ENCODE measurements at regions not wholly inside any gene's neighbourhood (a gene's known extent, or its start where the extent isn't known, plus 50 kb on each side); places are given as distances from the start of the nearest gene placed in this dataset.
A peak's percentile ranks its signal among the peaks of the same experiment; 100 is the strongest.

- TF ChIP-seq, protein P1, sequence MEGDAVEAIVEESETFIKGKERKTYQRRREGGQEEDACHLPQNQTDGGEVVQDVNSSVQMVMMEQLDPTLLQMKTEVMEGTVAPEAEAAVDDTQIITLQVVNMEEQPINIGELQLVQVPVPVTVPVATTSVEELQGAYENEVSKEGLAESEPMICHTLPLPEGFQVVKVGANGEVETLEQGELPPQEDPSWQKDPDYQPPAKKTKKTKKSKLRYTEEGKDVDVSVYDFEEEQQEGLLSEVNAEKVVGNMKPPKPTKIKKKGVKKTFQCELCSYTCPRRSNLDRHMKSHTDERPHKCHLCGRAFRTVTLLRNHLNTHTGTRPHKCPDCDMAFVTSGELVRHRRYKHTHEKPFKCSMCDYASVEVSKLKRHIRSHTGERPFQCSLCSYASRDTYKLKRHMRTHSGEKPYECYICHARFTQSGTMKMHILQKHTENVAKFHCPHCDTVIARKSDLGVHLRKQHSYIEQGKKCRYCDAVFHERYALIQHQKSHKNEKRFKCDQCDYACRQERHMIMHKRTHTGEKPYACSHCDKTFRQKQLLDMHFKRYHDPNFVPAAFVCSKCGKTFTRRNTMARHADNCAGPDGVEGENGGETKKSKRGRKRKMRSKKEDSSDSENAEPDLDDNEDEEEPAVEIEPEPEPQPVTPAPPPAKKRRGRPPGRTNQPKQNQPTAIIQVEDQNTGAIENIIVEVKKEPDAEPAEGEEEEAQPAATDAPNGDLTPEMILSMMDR (IDR thresholded peaks at IDR 0.05), result no peak
- H3K27ac ChIP-seq (ENCODE audit: low read depth in 1 of 2, low read length in 2 of 2), result no peak overlapping the region
- H3K4me1 Mint-ChIP-seq, result peaks cover 5% of the 10 kb centered on the region
- no peak overlapping the region for H2AFZ ChIP-seq (ENCODE audit: insufficient read depth, low read depth, low read length, poor library complexity, severe bottlenecking)
- intact Hi-C loops (cut with micrococcal nuclease), result no loop called here
- H4K20me1 ChIP-seq (ENCODE audit: insufficient read depth, low read length), result no peaks in the 10 kb centered on the region
- H3K9me3 ChIP-seq (replicated peaks in 1 of 2; ENCODE audit: control insufficient read depth in 1 of 2, insufficient read depth in 1 of 2, low read length in 2 of 2), result no peaks in the 10 kb centered on the region
- H3K36me3 Mint-ChIP-seq, result no peaks in the 10 kb centered on the region
- H3K9ac ChIP-seq (ENCODE audit: insufficient read depth, low read length, poor library complexity, severe bottlenecking), result no peak overlapping the region
- no peak for DNase-seq
- no peaks in the 10 kb centered on the region for H3K27me3 ChIP-seq (ENCODE audit: control insufficient read depth in 2 of 2, insufficient read depth in 2 of 2, low read length in 2 of 2)
- peaks cover 5% of the 10 kb centered on the region in 2 donors for H3K4me1 ChIP-seq (ENCODE audit: control insufficient read depth in 1 of 2, insufficient read depth in 2 of 2, low read length in 2 of 2)
- peak overlapping the region in 1 of 7 donors; percentile 1 for H3K27ac Mint-ChIP-seq
- H3K9me3 Mint-ChIP-seq, result peaks cover 0 to 3% (median 0%) of the 10 kb centered on the region in 7 donors
- H3K4me2 ChIP-seq (replicated peaks; ENCODE audit: extremely low read depth, low read length, poor library complexity, severe bottlenecking), result no peak overlapping the region
- H3K4me3 Mint-ChIP-seq, result no peak overlapping the region
- peaks cover 0 to 2% (median 0%) of the 10 kb centered on the region in 3 donors for H3K27me3 Mint-ChIP-seq (ENCODE audit: low read depth in 3 of 3)
- WGBS (ENCODE audit: insufficient coverage), result 93% methylated on average over 1 of the region's 1 CpG
- no peaks in the 10 kb centered on the region for H3K36me3 ChIP-seq (replicated peaks in 1 of 2; ENCODE audit: control insufficient read depth in 1 of 2, insufficient read depth in 2 of 2, low read length in 2 of 2)
- H3K4me3 ChIP-seq (replicated peaks in 1 of 3; ENCODE audit: low read depth in 2 of 3, low read length in 3 of 3), result no peak overlapping the region
- H3K79me2 ChIP-seq (ENCODE audit: insufficient read depth, low read length), result no peaks in the 10 kb centered on the region
These were observed 251.9 kb upstream of the TGFBR2 start for GRCh38 chr3:30354513-30354912.

- H3K4me3 Mint-ChIP-seq, result no peak overlapping the region
- H3K36me3 ChIP-seq (replicated peaks in 1 of 2; ENCODE audit: control insufficient read depth in 1 of 2, insufficient read depth in 2 of 2, low read length in 2 of 2), result no peaks in the 10 kb centered on the region
- no peak overlapping the region for H3K27ac Mint-ChIP-seq
- no peak for DNase-seq
- H2AFZ ChIP-seq (ENCODE audit: insufficient read depth, low read depth, low read length, poor library complexity, severe bottlenecking), result no peak overlapping the region
- peaks cover 0 to 3% (median 0%) of the 10 kb centered on the region in 7 donors for H3K9me3 Mint-ChIP-seq
- intact Hi-C loops (cut with micrococcal nuclease), result no loop called here
- H3K36me3 Mint-ChIP-seq, result no peaks in the 10 kb centered on the region
- H3K27me3 Mint-ChIP-seq (ENCODE audit: low read depth in 3 of 3), result peaks cover 0 to 2% (median 0%) of the 10 kb centered on the region in 3 donors
- no peaks in the 10 kb centered on the region for H4K20me1 ChIP-seq (ENCODE audit: insufficient read depth, low read length)
- no peak overlapping the region for H3K4me2 ChIP-seq (replicated peaks; ENCODE audit: extremely low read depth, low read length, poor library complexity, severe bottlenecking)
- no peak overlapping the region for H3K4me3 ChIP-seq (replicated peaks in 1 of 3; ENCODE audit: low read depth in 2 of 3, low read length in 3 of 3)
- 95% methylated on average over 5 of the region's 7 CpGs for WGBS (ENCODE audit: insufficient coverage)
- H3K9ac ChIP-seq (ENCODE audit: insufficient read depth, low read length, poor library complexity, severe bottlenecking), result no peak overlapping the region
- TF ChIP-seq, protein P1 (IDR thresholded peaks at IDR 0.05), result no peak
- peaks cover 5% of the 10 kb centered on the region for H3K4me1 Mint-ChIP-seq
- peaks cover 5% of the 10 kb centered on the region in 2 donors for H3K4me1 ChIP-seq (ENCODE audit: control insufficient read depth in 1 of 2, insufficient read depth in 2 of 2, low read length in 2 of 2)
- H3K27me3 ChIP-seq (ENCODE audit: control insufficient read depth in 2 of 2, insufficient read depth in 2 of 2, low read length in 2 of 2), result no peaks in the 10 kb centered on the region
- H3K79me2 ChIP-seq (ENCODE audit: insufficient read depth, low read length), result no peaks in the 10 kb centered on the region
- H3K9me3 ChIP-seq (replicated peaks in 1 of 2; ENCODE audit: control insufficient read depth in 1 of 2, insufficient read depth in 1 of 2, low read length in 2 of 2), result no peaks in the 10 kb centered on the region
- no peak overlapping the region for H3K27ac ChIP-seq (ENCODE audit: low read depth in 1 of 2, low read length in 2 of 2)
These were observed 251.4 kb upstream of the TGFBR2 start for GRCh38 chr3:30354972-30355371.

All from CD14-positive monocyte (primary cell).